RWPE2 (cell line): ENCODE measurements at regions not wholly inside any gene's neighbourhood (a gene's known extent, or its start where the extent isn't known, plus 50 kb on each side); places are given as distances from the start of the nearest gene placed in this dataset.

Experiments
- ATAC-seq: fragments of 200-7000 bp; cut with Tn5 transposase; 3 replicates; pipeline ENCODE4 v1.9.1; 2021; ENCODE audit warnings: low read depth
- DNase-seq: peaks from one replicate; pipeline ENCODE4 v3.0.0-alpha.2; 2020; ENCODE audit warnings: low spot score
- H3K27ac ChIP-seq: fragments of 450-650 bp; 2 replicates; pipeline ENCODE4 v1.5.1; 2017; ENCODE audit warnings: mild to moderate bottlenecking; ENCODE audit not compliant: poor library complexity, severe bottlenecking
- H3K27me3 ChIP-seq: fragments of 250-450 bp; sonication (Bioruptor Pico); 2 replicates; pipeline ENCODE4 v1.5.1; 2021; ENCODE audit warnings: mild to moderate bottlenecking, moderate library complexity; ENCODE audit not compliant: insufficient read depth, poor library complexity, severe bottlenecking
- H3K36me3 ChIP-seq: fragments of 250-450 bp; sonication (Bioruptor Pico); 2 replicates; pipeline ENCODE4 v1.5.1; 2020; ENCODE audit warnings: low read depth, mild to moderate bottlenecking, moderate library complexity
- H3K4me1 ChIP-seq: fragments of 250-450 bp; sonication (Bioruptor Pico); 2 replicates; pipeline ENCODE4 v1.5.1; 2021; ENCODE audit warnings: mild to moderate bottlenecking, moderate library complexity; ENCODE audit not compliant: insufficient read depth, poor library complexity, severe bottlenecking
- H3K4me3 ChIP-seq: fragments of 250-450 bp; sonication (Bioruptor Pico); 2 replicates; pipeline ENCODE4 v1.5.1; 2021; ENCODE audit warnings: mild to moderate bottlenecking, moderate library complexity; ENCODE audit not compliant: severe bottlenecking
- H3K9me3 ChIP-seq: fragments of 250-450 bp; sonication (Bioruptor Pico); 2 replicates; pipeline ENCODE4 v1.5.1; 2021; ENCODE audit warnings: mild to moderate bottlenecking, moderate library complexity; ENCODE audit not compliant: severe bottlenecking
- CTCF ChIP-seq: fragments of 450-650 bp; IDR thresholded peaks from one replicate; pipeline ENCODE4 v1.5.1; 2017; ENCODE audit warnings: mild to moderate bottlenecking, moderate library complexity; ENCODE audit not compliant: poor library complexity, severe bottlenecking

- Histone ChIP-seq H3K4me1 (no peaks in the 10 kb centered on the region), H3K36me3 (no peaks in the 10 kb centered on the region), H3K4me3 (no peak overlapping the region), H3K9me3 (no peaks in the 10 kb centered on the region), H3K27ac (no peak overlapping the region), H3K27me3 (no peaks in the 10 kb centered on the region)
- DNase-seq: no peak
- ATAC-seq: no peak
- no peak for TF ChIP-seq CTCF
Measured at GRCh38 chr2:220552790-220553535, 925.5 kb downstream of the SLC4A3 start.

GRCh38 chr2:220555961-220556630 is 928.7 kb downstream of the SLC4A3 start:
- no peak overlapping the region for H3K27ac ChIP-seq
- H3K4me1 ChIP-seq: no peaks in the 10 kb centered on the region
- no peaks in the 10 kb centered on the region for H3K9me3 ChIP-seq
- ATAC-seq (peak; percentile 54; the same call in 1 of the 3 replicates), DNase-seq (no peak)
- TF ChIP-seq CTCF: no peak
- H3K36me3 ChIP-seq: no peaks in the 10 kb centered on the region
- H3K4me3 ChIP-seq: no peak overlapping the region
- no peaks in the 10 kb centered on the region for H3K27me3 ChIP-seq

- DNase-seq (no peak), ATAC-seq (no peak)
- H3K4me3 ChIP-seq: no peak overlapping the region
- no peak overlapping the region for H3K27ac ChIP-seq
- no peaks in the 10 kb centered on the region for H3K27me3 ChIP-seq
- TF ChIP-seq CTCF: no peak
- H3K9me3 ChIP-seq: no peaks in the 10 kb centered on the region
- H3K4me1 ChIP-seq: no peaks in the 10 kb centered on the region
- H3K36me3 ChIP-seq: no peaks in the 10 kb centered on the region
Measured at GRCh38 chr2:220556658-220557057, 929.2 kb downstream of the SLC4A3 start.

- no peak for DNase-seq
- Histone ChIP-seq H3K4me3 (no peak overlapping the region), H3K36me3 (no peaks in the 10 kb centered on the region), H3K9me3 (no peaks in the 10 kb centered on the region), H3K27ac (no peak overlapping the region), H3K27me3 (no peaks in the 10 kb centered on the region), H3K4me1 (no peaks in the 10 kb centered on the region)
- no peak for ATAC-seq
- no peak for TF ChIP-seq CTCF
Measured at GRCh38 chr2:220560192-220560591, 932.8 kb downstream of the SLC4A3 start.
